Upper lobe of left lung (tissue), 4 donors: ENCODE measurements at regions not wholly inside any gene's neighbourhood (a gene's known extent, or its start where the extent isn't known, plus 50 kb on each side); places are given as distances from the start of the nearest gene placed in this dataset.

Experiments used
- POLR2A ChIP-seq, 4 donors: fragments of 450-650 bp; IDR thresholded peaks; one replicate each; pipeline ENCODE4 v1.5.1; 2016 to 2017; ENCODE audit warnings: antibody characterized with exemption in 4 of 4, mild to moderate bottlenecking in 2 of 4
- POLR2AphosphoS5 ChIP-seq, 2 donors: sonication (generic); formaldehyde crosslinking; IDR thresholded peaks; one replicate each; pipeline ENCODE4 v1.5.1; 2017; ENCODE audit warnings: antibody characterized with exemption in 2 of 2

GRCh38 chr6:102677225-102677624, 1283.7 kb downstream of the GRIK2 start:
- TF ChIP-seq POLR2AphosphoS5 (IDR thresholded peaks at IDR 0.05) (no peak), POLR2A (IDR thresholded peaks at IDR 0.05) (no peak)
